HCT116 (cell line): ENCODE measurements at regions not wholly inside any gene's neighbourhood (a gene's known extent, or its start where the extent isn't known, plus 50 kb on each side); places are given as distances from the start of the nearest gene placed in this dataset.

Experiments
- ATAC-seq: fragments of 200-7000 bp; cut with Tn5 transposase; 2 replicates; pipeline ENCODE4 v1.9.1; 2020; ENCODE audit warnings: mild to moderate bottlenecking, moderate library complexity
- BruUV-seq: library from RNA; stranded (reverse); fragments of 400-500 nt; replicated peaks from 2 replicates; lab custom pipeline; 2021; lab: Mats Ljungman, UMichigan
- CTCF ChIA-PET: fragments of 300-600 bp; sonication (Branson Sonifier 250); formaldehyde crosslinking; loops from one replicate; lab custom pipeline; 2021; ENCODE audit warnings: antibody characterized with exemption; lab: Charles Lee
- POLR2A ChIA-PET: fragments of 300-600, 350-600 bp; sonication (Branson Sonifier 250); formaldehyde crosslinking; loops from one replicate; lab custom pipeline; 2021; ENCODE audit warnings: antibody characterized with exemption; lab: Charles Lee
- RAD21 ChIA-PET, 2 experiments: fragments of 300-600 bp; sonication (Branson Sonifier 250); formaldehyde crosslinking; loops; one replicate each; lab custom pipeline; 2023; ENCODE audit warnings: low total read pairs in 2 of 2; ENCODE audit not compliant: uncharacterized antibody in 2 of 2, unreplicated experiment in 2 of 2, low non-redundant PET in 1 of 2; lab: Charles Lee
- DNase-seq: peaks from one replicate; pipeline ENCODE4 v3.0.0-alpha.2; 2010; ENCODE audit warnings: low read depth, low spot score
- H2AFZ ChIP-seq: fragments of 200-600 bp; shearing (Covaris generic), sonication (generic); 2 replicates; pipeline ENCODE4 v1.6.1; 2017; ENCODE audit warnings: low read depth, mixed run types, mixed read lengths, antibody characterized with exemption, low read length; ENCODE audit not compliant: poor library complexity, severe bottlenecking
- H3K27ac ChIP-seq: 2 replicates; pipeline ENCODE4 v1.5.1; 2012; ENCODE audit warnings: low read depth, low read length
- H3K27me3 ChIP-seq: fragments of 200-600 bp; sonication (generic); 2 replicates; pipeline ENCODE4 v1.6.1; 2016; ENCODE audit warnings: mixed run types, low read length, mixed read lengths; ENCODE audit not compliant: insufficient read depth
- H3K36me3 ChIP-seq, 2 experiments: fragments of 200-500 bp in 1 of 2; fragments of 200-600 bp in 1 of 2; sonication (Bioruptor generic) in 1 of 2; sonication (generic) in 1 of 2; 2 replicates each; pipeline versions ENCODE4 v1.5.1 to v1.6.1; 2014 to 2016; ENCODE audit warnings: low read length in 2 of 2, inconsistent platforms in 1 of 2, mixed read lengths in 1 of 2, mixed run types in 1 of 2; ENCODE audit not compliant: insufficient read depth in 2 of 2, control insufficient read depth in 1 of 2
- H3K4me1 ChIP-seq, 2 experiments: fragments of 200-600 bp in 1 of 2; sonication (generic) in 1 of 2; 2 replicates each; pipeline versions ENCODE4 v1.5.1 to v1.6.1; 2012 to 2017; ENCODE audit warnings: low read length in 2 of 2, inconsistent platforms in 1 of 2, mild to moderate bottlenecking in 1 of 2, mixed read lengths in 1 of 2, mixed run types in 1 of 2, moderate library complexity in 1 of 2; ENCODE audit not compliant: insufficient read depth in 2 of 2, control insufficient read depth in 1 of 2
- H3K4me2 ChIP-seq: fragments of 200-600 bp; sonication (generic); 2 replicates; pipeline ENCODE4 v1.6.1; 2017; ENCODE audit warnings: mixed run types, low read length, mixed read lengths
- H3K4me3 ChIP-seq, 2 experiments: fragments of 200-600 bp in 1 of 2; sonication (generic) in 1 of 2; replicated peaks in 1 of 2; 2 replicates each; pipeline ENCODE4 v1.5.1; 2011 to 2016; ENCODE audit warnings: low read length in 2 of 2, control low read depth in 1 of 2, low read depth in 1 of 2, mild to moderate bottlenecking in 1 of 2, mixed read lengths in 1 of 2, mixed run types in 1 of 2
- H3K79me2 ChIP-seq: fragments of 200-600 bp; sonication (generic); 2 replicates; pipeline ENCODE4 v1.6.1; 2017; ENCODE audit warnings: mild to moderate bottlenecking, mixed run types, low read length, moderate library complexity, mixed read lengths; ENCODE audit not compliant: insufficient read depth
- H3K9ac ChIP-seq: fragments of 200-600 bp; sonication (generic); 2 replicates; pipeline ENCODE4 v1.6.1; 2016; ENCODE audit warnings: low read length, mixed read lengths
- H3K9me2 ChIP-seq: fragments of 200-600 bp; sonication (generic), shearing (Covaris generic); 2 replicates; pipeline ENCODE4 v1.6.1; 2017; ENCODE audit warnings: mixed run types, mild to moderate bottlenecking, moderate library complexity; ENCODE audit not compliant: insufficient read depth
- H3K9me3 ChIP-seq, 2 experiments: fragments of 200-500 bp in 1 of 2; fragments of 200-600 bp in 1 of 2; sonication (Bioruptor generic) in 1 of 2; sonication (generic) in 1 of 2; 2 replicates each; pipeline ENCODE4 v1.6.1; 2014 to 2017; ENCODE audit warnings: low read length in 2 of 2, mixed read lengths in 2 of 2, inconsistent platforms in 1 of 2, low read depth in 1 of 2, mild to moderate bottlenecking in 1 of 2, mixed run types in 1 of 2, moderate library complexity in 1 of 2; ENCODE audit not compliant: control insufficient read depth in 1 of 2, insufficient read depth in 1 of 2
- H4K20me1 ChIP-seq: fragments of 200-600 bp; sonication (generic), shearing (Covaris generic); 2 replicates; pipeline ENCODE4 v1.6.1; 2017; ENCODE audit warnings: mixed run types, mild to moderate bottlenecking, moderate library complexity; ENCODE audit not compliant: insufficient read depth
- EGR1 ChIP-seq: IDR thresholded peaks from 2 replicates; pipeline ENCODE4 v1.6.1; 2012; ENCODE audit warnings: low read depth
- ELF1 ChIP-seq: IDR thresholded peaks from 2 replicates; pipeline ENCODE4 v1.6.1; 2012; ENCODE audit warnings: low read depth, borderline replicate concordance
- EZH2phosphoT487 ChIP-seq: fragments of 200-600 bp; IDR thresholded peaks from 2 replicates; pipeline ENCODE4 v1.6.1; 2018; ENCODE audit warnings: antibody characterized with exemption, borderline replicate concordance
- FOSL1 ChIP-seq: IDR thresholded peaks from 2 replicates; pipeline ENCODE4 v1.6.1; 2012; ENCODE audit warnings: low read depth
- JUND ChIP-seq: IDR thresholded peaks from 2 replicates; pipeline ENCODE4 v1.6.1; 2012
- POLR2A ChIP-seq: IDR thresholded peaks from 2 replicates; pipeline ENCODE4 v1.7.0; 2011; ENCODE audit warnings: borderline replicate concordance; ENCODE audit not compliant: insufficient read depth, insufficient read length; ENCODE audit errors: extremely low read depth
- POLR2AphosphoS5 ChIP-seq: IDR thresholded peaks from 2 replicates; pipeline ENCODE4 v1.6.1; 2011; ENCODE audit warnings: mild to moderate bottlenecking, low read depth, low read length, moderate library complexity
- SIN3A ChIP-seq: IDR thresholded peaks from 2 replicates; pipeline ENCODE4 v1.6.1; 2012; ENCODE audit warnings: low read depth
- SP1 ChIP-seq: IDR thresholded peaks from 2 replicates; pipeline ENCODE4 v1.6.1; 2012; ENCODE audit warnings: low read depth
- TCF7L2 ChIP-seq: IDR thresholded peaks from 2 replicates; pipeline ENCODE4 v1.7.0; 2011; ENCODE audit warnings: borderline replicate concordance, inconsistent platforms; ENCODE audit not compliant: insufficient read depth, insufficient read length; ENCODE audit errors: extremely low read depth
- YY1 ChIP-seq: IDR thresholded peaks from 2 replicates; pipeline ENCODE4 v1.6.1; 2011; ENCODE audit warnings: low read length, low read depth, moderate library complexity, mild to moderate bottlenecking; ENCODE audit not compliant: insufficient replicate concordance; ENCODE audit errors: extremely low read depth
- ZFX ChIP-seq: fragments of 450-650 bp; IDR thresholded peaks from 2 replicates; pipeline ENCODE4 v1.6.1; 2017
- intact Hi-C: fragments of 100-400 bp; cut with micrococcal nuclease; formaldehyde crosslinking; loops from 2 replicates; pipeline ENCODE4 v1.10.0; 2022
- TF ChIP-seq, protein P1 (sequence below), 3 experiments: fragments of 200-600 bp in 1 of 3; sonication (generic) in 1 of 3; IDR thresholded peaks in 2 of 3; conservative IDR thresholded peaks in 1 of 3; 2 replicates each; pipeline ENCODE4 v1.5.1; 2012 to 2017; ENCODE audit warnings: low read depth in 2 of 3, low read length in 2 of 3, antibody characterized with exemption in 1 of 3, borderline replicate concordance in 1 of 3, control low read depth in 1 of 3, mild to moderate bottlenecking in 1 of 3, mixed read lengths in 1 of 3, mixed run types in 1 of 3, moderate library complexity in 1 of 3; ENCODE audit not compliant: insufficient read depth in 1 of 3
- TF ChIP-seq, protein P2 (sequence below): IDR thresholded peaks from 2 replicates; pipeline ENCODE4 v1.6.1; 2012; ENCODE audit warnings: low read depth

DNA sequence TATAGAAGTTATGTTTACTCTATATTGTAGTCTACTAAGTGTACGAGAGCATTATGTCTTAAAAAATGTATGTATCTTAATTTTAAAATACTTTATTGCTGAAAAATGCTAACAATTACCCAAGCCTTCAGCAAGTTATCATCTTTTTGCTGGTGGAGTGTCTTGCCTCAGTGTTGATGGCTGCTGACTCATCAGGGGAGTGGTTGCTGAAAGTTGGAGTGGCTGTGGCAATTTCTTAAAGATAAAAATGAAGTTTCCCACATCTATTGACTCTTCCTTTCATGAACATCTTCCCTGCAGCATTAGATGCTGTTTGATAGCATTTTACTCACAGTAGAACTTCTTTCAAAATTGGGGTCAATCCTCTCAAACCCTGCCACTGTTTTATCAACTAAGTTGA is 95.8 kb downstream of the CDC7 start:
- no TSS peak for BruUV-seq
- Histone ChIP-seq H3K9me2 (no peaks in the 10 kb centered on the region), H3K9me3 (no peaks in the 10 kb centered on the region), H3K4me2 (no peak overlapping the region), H3K27me3 (no peaks in the 10 kb centered on the region), H3K4me3 (no peak overlapping the region), H3K79me2 (no peaks in the 10 kb centered on the region), H3K4me1 (no peaks in the 10 kb centered on the region), H3K27ac (no peak overlapping the region), H3K9ac (no peak overlapping the region), H2AFZ (no peak overlapping the region), H4K20me1 (no peaks in the 10 kb centered on the region), H3K36me3 (no peaks in the 10 kb centered on the region)
- DNase-seq = no peak
- ChIA-PET CTCF (no interaction called here), POLR2A (no interaction called here), RAD21 (no interaction called here)
- TF ChIP-seq FOSL1 (no peak), YY1 (no peak), ZFX (no peak), EZH2phosphoT487 (no peak), JUND (no peak), TCF7L2 (no peak), POLR2A (no peak), ELF1 (no peak), SIN3A (no peak)
- TF ChIP-seq, protein P1, sequence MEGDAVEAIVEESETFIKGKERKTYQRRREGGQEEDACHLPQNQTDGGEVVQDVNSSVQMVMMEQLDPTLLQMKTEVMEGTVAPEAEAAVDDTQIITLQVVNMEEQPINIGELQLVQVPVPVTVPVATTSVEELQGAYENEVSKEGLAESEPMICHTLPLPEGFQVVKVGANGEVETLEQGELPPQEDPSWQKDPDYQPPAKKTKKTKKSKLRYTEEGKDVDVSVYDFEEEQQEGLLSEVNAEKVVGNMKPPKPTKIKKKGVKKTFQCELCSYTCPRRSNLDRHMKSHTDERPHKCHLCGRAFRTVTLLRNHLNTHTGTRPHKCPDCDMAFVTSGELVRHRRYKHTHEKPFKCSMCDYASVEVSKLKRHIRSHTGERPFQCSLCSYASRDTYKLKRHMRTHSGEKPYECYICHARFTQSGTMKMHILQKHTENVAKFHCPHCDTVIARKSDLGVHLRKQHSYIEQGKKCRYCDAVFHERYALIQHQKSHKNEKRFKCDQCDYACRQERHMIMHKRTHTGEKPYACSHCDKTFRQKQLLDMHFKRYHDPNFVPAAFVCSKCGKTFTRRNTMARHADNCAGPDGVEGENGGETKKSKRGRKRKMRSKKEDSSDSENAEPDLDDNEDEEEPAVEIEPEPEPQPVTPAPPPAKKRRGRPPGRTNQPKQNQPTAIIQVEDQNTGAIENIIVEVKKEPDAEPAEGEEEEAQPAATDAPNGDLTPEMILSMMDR (IDR thresholded peaks at IDR 0.05 in 2 of 3, conservative IDR thresholded peaks at IDR 0.05 in 1 of 3; ENCODE audit: borderline replicate concordance in 1 of 3, insufficient read depth in 1 of 3, low read depth in 2 of 3, low read length in 2 of 3) = no peak
- no peak for ATAC-seq
- intact Hi-C loops = no loop called here

DNA sequence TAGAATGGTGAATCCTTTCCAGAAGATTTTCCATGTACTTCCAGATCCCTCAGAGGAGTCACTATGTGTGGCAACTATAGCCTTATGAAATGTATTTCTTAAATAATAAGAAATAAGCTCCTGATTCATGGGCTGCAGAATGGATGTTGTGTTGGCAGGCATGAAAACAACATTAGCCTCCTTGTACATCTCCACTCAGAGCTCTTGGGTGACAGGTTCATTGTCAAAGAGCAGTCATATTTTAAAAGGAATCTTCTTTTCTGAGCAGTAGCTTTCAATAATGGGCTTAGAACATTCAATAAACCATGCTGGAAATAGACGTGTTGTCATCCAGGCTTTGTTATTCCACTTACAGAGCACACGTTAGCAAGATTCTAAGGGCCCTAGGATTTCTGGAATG is 96.6 kb downstream of the CDC7 start:
- DNase-seq (no peak), ATAC-seq (no peak)
- Histone ChIP-seq H3K4me2 (no peak overlapping the region), H3K9ac (no peak overlapping the region), H3K4me1 (no peaks in the 10 kb centered on the region), H2AFZ (no peak overlapping the region), H4K20me1 (no peaks in the 10 kb centered on the region), H3K27me3 (no peaks in the 10 kb centered on the region), H3K4me3 (no peak overlapping the region), H3K9me3 (no peaks in the 10 kb centered on the region), H3K9me2 (no peaks in the 10 kb centered on the region), H3K27ac (no peak overlapping the region), H3K36me3 (no peaks in the 10 kb centered on the region), H3K79me2 (no peaks in the 10 kb centered on the region)
- intact Hi-C loops = no loop called here
- POLR2A ChIA-PET = no interaction called here
- no TSS peak for BruUV-seq
- CTCF ChIA-PET = no interaction called here
- RAD21 ChIA-PET = no interaction called here
- no peak for TF ChIP-seq SP1
- TF ChIP-seq FOSL1 = no peak
- TF ChIP-seq EGR1 = no peak
- TF ChIP-seq, protein P2, sequence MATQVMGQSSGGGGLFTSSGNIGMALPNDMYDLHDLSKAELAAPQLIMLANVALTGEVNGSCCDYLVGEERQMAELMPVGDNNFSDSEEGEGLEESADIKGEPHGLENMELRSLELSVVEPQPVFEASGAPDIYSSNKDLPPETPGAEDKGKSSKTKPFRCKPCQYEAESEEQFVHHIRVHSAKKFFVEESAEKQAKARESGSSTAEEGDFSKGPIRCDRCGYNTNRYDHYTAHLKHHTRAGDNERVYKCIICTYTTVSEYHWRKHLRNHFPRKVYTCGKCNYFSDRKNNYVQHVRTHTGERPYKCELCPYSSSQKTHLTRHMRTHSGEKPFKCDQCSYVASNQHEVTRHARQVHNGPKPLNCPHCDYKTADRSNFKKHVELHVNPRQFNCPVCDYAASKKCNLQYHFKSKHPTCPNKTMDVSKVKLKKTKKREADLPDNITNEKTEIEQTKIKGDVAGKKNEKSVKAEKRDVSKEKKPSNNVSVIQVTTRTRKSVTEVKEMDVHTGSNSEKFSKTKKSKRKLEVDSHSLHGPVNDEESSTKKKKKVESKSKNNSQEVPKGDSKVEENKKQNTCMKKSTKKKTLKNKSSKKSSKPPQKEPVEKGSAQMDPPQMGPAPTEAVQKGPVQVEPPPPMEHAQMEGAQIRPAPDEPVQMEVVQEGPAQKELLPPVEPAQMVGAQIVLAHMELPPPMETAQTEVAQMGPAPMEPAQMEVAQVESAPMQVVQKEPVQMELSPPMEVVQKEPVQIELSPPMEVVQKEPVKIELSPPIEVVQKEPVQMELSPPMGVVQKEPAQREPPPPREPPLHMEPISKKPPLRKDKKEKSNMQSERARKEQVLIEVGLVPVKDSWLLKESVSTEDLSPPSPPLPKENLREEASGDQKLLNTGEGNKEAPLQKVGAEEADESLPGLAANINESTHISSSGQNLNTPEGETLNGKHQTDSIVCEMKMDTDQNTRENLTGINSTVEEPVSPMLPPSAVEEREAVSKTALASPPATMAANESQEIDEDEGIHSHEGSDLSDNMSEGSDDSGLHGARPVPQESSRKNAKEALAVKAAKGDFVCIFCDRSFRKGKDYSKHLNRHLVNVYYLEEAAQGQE = no peak
- no peak for TF ChIP-seq POLR2AphosphoS5
- no peak for TF ChIP-seq SIN3A
- TF ChIP-seq JUND = no peak
